Pancreas (tissue), 10 donors: ENCODE measurements at regions not wholly inside any gene's neighbourhood (a gene's known extent, or its start where the extent isn't known, plus 50 kb on each side); places are given as distances from the start of the nearest gene placed in this dataset.

ENCODE experiments used
- ATAC-seq, 4 donors: fragments of 200-7000 bp; cut with Tn5 transposase; one replicate each; pipeline versions ENCODE4 v1.8.0 to v1.9.1; 2020; ENCODE audit warnings: mild to moderate bottlenecking in 4 of 4, moderate library complexity in 4 of 4
- DNase-seq, 6 donors: peaks; one replicate each; pipeline ENCODE4 v3.0.0-alpha.2; 2020
- FAIRE-seq: peaks from 2 replicates; lab custom pipeline; 2012; peaks lifted over from hg19 to GRCh38; lab: Jason Lieb, UNC
- H3K27ac ChIP-seq, 4 donors: fragments of 200-600 bp; sonication (generic); 1 replicate in 3 of 4; 2 replicates in 1 of 4; pipeline versions ENCODE4 v1.5.0 to v1.8.0; 2020
- H3K27me3 ChIP-seq, 4 donors: fragments of 200-600 bp; one replicate each; pipeline ENCODE4 v1.8.0; 2021
- H3K36me3 ChIP-seq, 3 donors: fragments of 200-600 bp; sonication (generic) in 1 of 3; one replicate each; pipeline versions ENCODE4 v1.5.0 to v1.8.0; 2020 to 2021
- H3K4me1 ChIP-seq, 3 donors: fragments of 200-600 bp; one replicate each; pipeline ENCODE4 v1.8.0; 2021
- H3K4me3 ChIP-seq, 4 donors: fragments of 200-600 bp; sonication (generic) in 2 of 4; one replicate each; pipeline versions ENCODE4 v1.5.0 to v1.8.0; 2020 to 2021
- H3K9me3 ChIP-seq, 4 donors: fragments of 200-600 bp; one replicate each; pipeline ENCODE4 v1.8.0; 2021
- WGBS, 2 donors: extraction: QIAGEN DNeasy Blood & Tissue Kit; methylation state at CpG; one replicate each; pipeline ENCODE4 v1.1.7; 2013; 5-methylcytosine and 5-hydroxymethylcytosine counted together
- intact Hi-C, 3 donors: fragments of 100-400 bp; cut with DNase I; formaldehyde crosslinking; loops; one replicate each; pipeline versions ENCODE4 v1.11.1 to v1.14.2; 2022
- TF ChIP-seq, protein P1 (sequence below), 4 donors: fragments of 200-600 bp; sonication (generic) in 3 of 4; IDR thresholded peaks; one replicate each; pipeline versions ENCODE4 v1.5.0 to v1.8.0; 2021; ENCODE audit warnings: antibody characterized with exemption in 4 of 4
- donor health status: healthy with polysubstance abuse.
- donor health status: DM: no; HTN: no; CAD: no; lungs with moderate emphysema.
- donor health status: DM: no; HTN: no; CAD: no.
- donor health status: control.
- donor health status: control.
- donor health status: Bipolar disorder and iron deficiency.
- donor health status: DM: yes; HTN: yes; CAD: no.
- donor health status: DM: no; HTN: no; CAD: no.
- donor health status: DM: no; HTN: no; CAD: no.
- donor health status: DM: yes; HTN: yes; CAD: no.

- peak overlapping the region in 3 of 4 donors; percentile 25 to 57 (median 53) for H3K27ac ChIP-seq
- WGBS, 2 donors = 2 to 3% methylated on average over 51 to 87 of the region's 87 CpGs
- H3K9me3 ChIP-seq = no peaks in the 10 kb centered on the region
- H3K36me3 ChIP-seq = no peaks in the 10 kb centered on the region
- H3K4me3 ChIP-seq = peak overlapping the region; percentile 46 to 74 (median 63)
- DNase-seq = peak; percentile 69 to 91 (median 78)
- intact Hi-C loops = no loop called here
- peaks cover 7 to 18% (median 12%) of the 10 kb centered on the region in 3 donors for H3K4me1 ChIP-seq
- ATAC-seq = peak; percentile 83 to 89 (median 84)
- no peaks in the 10 kb centered on the region for H3K27me3 ChIP-seq
- TF ChIP-seq, protein P1, sequence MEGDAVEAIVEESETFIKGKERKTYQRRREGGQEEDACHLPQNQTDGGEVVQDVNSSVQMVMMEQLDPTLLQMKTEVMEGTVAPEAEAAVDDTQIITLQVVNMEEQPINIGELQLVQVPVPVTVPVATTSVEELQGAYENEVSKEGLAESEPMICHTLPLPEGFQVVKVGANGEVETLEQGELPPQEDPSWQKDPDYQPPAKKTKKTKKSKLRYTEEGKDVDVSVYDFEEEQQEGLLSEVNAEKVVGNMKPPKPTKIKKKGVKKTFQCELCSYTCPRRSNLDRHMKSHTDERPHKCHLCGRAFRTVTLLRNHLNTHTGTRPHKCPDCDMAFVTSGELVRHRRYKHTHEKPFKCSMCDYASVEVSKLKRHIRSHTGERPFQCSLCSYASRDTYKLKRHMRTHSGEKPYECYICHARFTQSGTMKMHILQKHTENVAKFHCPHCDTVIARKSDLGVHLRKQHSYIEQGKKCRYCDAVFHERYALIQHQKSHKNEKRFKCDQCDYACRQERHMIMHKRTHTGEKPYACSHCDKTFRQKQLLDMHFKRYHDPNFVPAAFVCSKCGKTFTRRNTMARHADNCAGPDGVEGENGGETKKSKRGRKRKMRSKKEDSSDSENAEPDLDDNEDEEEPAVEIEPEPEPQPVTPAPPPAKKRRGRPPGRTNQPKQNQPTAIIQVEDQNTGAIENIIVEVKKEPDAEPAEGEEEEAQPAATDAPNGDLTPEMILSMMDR (IDR thresholded peaks at IDR 0.05) = no peak
- no peak for FAIRE-seq
Measured at GRCh38 chr12:3365463-3366411, 125.3 kb upstream of the PRMT8 start.

DNA sequence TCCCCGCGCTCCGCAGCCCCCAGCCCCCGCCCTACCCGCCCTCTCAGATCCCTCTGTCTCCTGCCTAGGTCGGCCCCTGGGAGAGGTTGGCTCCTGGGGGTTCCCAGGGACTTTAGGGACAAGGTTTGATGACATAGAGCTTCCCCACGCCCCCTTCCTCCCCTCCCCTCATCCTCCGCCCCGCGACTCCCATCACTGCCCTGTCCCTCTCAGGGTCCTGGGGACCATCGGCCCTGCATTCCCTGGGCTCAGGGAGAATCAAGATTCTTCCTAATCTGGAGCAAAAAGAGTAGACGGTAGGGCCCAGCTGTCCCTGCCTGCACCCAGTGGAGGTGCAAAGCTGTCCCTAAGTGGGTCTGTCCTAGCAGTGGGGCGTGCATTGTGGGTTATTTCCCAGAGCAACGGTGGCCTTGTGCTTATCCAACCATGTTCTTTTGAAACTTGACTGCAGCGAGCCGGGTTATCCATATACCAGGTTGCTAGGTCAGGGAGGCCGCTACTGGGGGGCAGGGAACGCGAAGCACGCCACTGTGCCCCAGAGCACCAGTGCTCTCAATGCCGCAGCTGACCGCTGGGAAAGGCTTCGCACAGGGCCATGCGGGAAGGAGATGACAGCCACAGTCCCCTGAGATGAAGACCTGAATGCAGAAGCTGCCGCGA is 124.4 kb upstream of the PRMT8 start:
- 22 to 26% methylated on average over 21 to 26 of the region's 26 CpGs for WGBS, 2 donors
- no peak for FAIRE-seq
- intact Hi-C loops = no loop called here

GRCh38 chr12:3367750-3368444 is 123.1 kb upstream of the PRMT8 start:
- FAIRE-seq (no peak), ATAC-seq (no peak), DNase-seq (peak in 3 of 6 donors; percentile 35 to 77 (median 50))
- WGBS, 2 donors = 70 to 80% methylated on average over 16 of the region's 16 CpGs
- intact Hi-C loops = no loop called here
- no peaks in the 10 kb centered on the region for H3K9me3 ChIP-seq
- TF ChIP-seq, protein P1 (IDR thresholded peaks at IDR 0.05) = no peak
- peak overlapping the region in 1 of 4 donors; percentile 8 for H3K27ac ChIP-seq
- no peaks in the 10 kb centered on the region for H3K27me3 ChIP-seq
- H3K4me1 ChIP-seq = peaks cover 13 to 33% (median 22%) of the 10 kb centered on the region in 3 donors
- H3K36me3 ChIP-seq = no peaks in the 10 kb centered on the region
- no peak overlapping the region for H3K4me3 ChIP-seq

More for the DNA sequence above, 124.4 kb upstream of the PRMT8 start:
- Histone ChIP-seq H3K27ac (peak overlapping the region in 2 of 4 donors; percentile 8 to 57), H3K4me1 (peaks cover 6 to 22% (median 20%) of the 10 kb centered on the region in 3 donors), H3K27me3 (no peaks in the 10 kb centered on the region), H3K4me3 (peak overlapping the region; percentile 46 to 74 (median 63)), H3K9me3 (no peaks in the 10 kb centered on the region), H3K36me3 (no peaks in the 10 kb centered on the region)
- TF ChIP-seq, protein P1 (IDR thresholded peaks at IDR 0.05) = no peak
- DNase-seq (peak in 3 of 6 donors; percentile 27 to 81 (median 60)), ATAC-seq (peak in 3 of 4 donors; percentile 8 to 33 (median 13))

GRCh38 chr12:3371018-3371417 is 120.0 kb upstream of the PRMT8 start:
- H3K4me1 ChIP-seq = peaks cover 13 to 33% (median 22%) of the 10 kb centered on the region in 3 donors
- peak overlapping the region in 3 of 4 donors; percentile 35 to 74 (median 69) for H3K27ac ChIP-seq
- DNase-seq (peak in 1 of 6 donors; percentile 30), FAIRE-seq (no peak), ATAC-seq (peak; percentile 54 to 63 (median 60))
- H3K9me3 ChIP-seq = no peaks in the 10 kb centered on the region
- WGBS, 2 donors = 25 to 29% methylated on average over 4 of the region's 4 CpGs
- no peaks in the 10 kb centered on the region for H3K27me3 ChIP-seq
- TF ChIP-seq, protein P1 (IDR thresholded peaks at IDR 0.05) = no peak
- intact Hi-C loops = no loop called here
- no peaks in the 10 kb centered on the region for H3K36me3 ChIP-seq
- H3K4me3 ChIP-seq = no peak overlapping the region
